ENCODE measurements at regions not wholly inside any gene's neighbourhood (a gene's known extent, or its start where the extent isn't known, plus 50 kb on each side); places are given as distances from the start of the nearest gene placed in this dataset.

- Mint-ChIP-seq H3K4me1 (ENCODE audit: low read depth, unreplicated experiment) (peaks cover 43% of the 10 kb centered on the region), H3K36me3 (ENCODE audit: insufficient read depth, unreplicated experiment) (no peaks in the 10 kb centered on the region), H3K27me3 (ENCODE audit: insufficient read depth, unreplicated experiment) (no peaks in the 10 kb centered on the region), H3K27ac (ENCODE audit: unreplicated experiment) (peak overlapping the region; percentile 32), H3K4me3 (ENCODE audit: unreplicated experiment) (peak overlapping the region; percentile 52), H3K9me3 (ENCODE audit: unreplicated experiment) (peaks cover 15% of the 10 kb centered on the region)
- ChIA-PET CTCF (no interaction called here), POLR2A (no interaction called here)
- intact Hi-C loops (cut with micrococcal nuclease; ENCODE audit: unreplicated experiment) = loop anchor here (1.0 kb wide), 1 partner anchor 12 kb away; no protein-coding TSS in a partner anchor
- H3K9me3 ChIP-seq = no peaks in the 10 kb centered on the region
- H3K27me3 ChIP-seq (replicated peaks; ENCODE audit: control insufficient read depth, insufficient read depth, low read length) = no peaks in the 10 kb centered on the region
- H3K4me3 ChIP-seq (ENCODE audit: low read depth, low read length) = no peak overlapping the region
- peaks cover 42% of the 10 kb centered on the region for H3K4me1 ChIP-seq
- TF ChIP-seq CTCF (IDR thresholded peaks at IDR 0.05; ENCODE audit: insufficient read depth in 1 of 2, low read depth in 1 of 2, low read length in 1 of 2, severe bottlenecking in 1 of 2, unreplicated experiment in 1 of 2) = no peak
- no peak for DNase-seq
- BruUV-seq (replicated peaks) = TSS peak; percentile 93
- no peaks in the 10 kb centered on the region for H3K36me3 ChIP-seq (ENCODE audit: control insufficient read depth, insufficient read depth, low read length)
These were observed 214.4 kb upstream of the IRS2 start for GRCh38 chr13:110000534-110001345.

GRCh38 chr13:109999659-110000533 is 213.5 kb upstream of the IRS2 start:
- Histone ChIP-seq H3K4me3 (ENCODE audit: low read depth, low read length) (no peak overlapping the region), H3K36me3 (ENCODE audit: control insufficient read depth, insufficient read depth, low read length) (no peaks in the 10 kb centered on the region), H3K4me1 (peaks cover 42% of the 10 kb centered on the region), H3K9me3 (no peaks in the 10 kb centered on the region), H3K27me3 (replicated peaks; ENCODE audit: control insufficient read depth, insufficient read depth, low read length) (no peaks in the 10 kb centered on the region)
- TF ChIP-seq CTCF (IDR thresholded peaks at IDR 0.05; ENCODE audit: insufficient read depth in 1 of 2, low read depth in 1 of 2, low read length in 1 of 2, severe bottlenecking in 1 of 2, unreplicated experiment in 1 of 2) = no peak
- peaks cover 20% of the 10 kb centered on the region for H3K9me3 Mint-ChIP-seq (ENCODE audit: unreplicated experiment)
- no peaks in the 10 kb centered on the region for H3K36me3 Mint-ChIP-seq (ENCODE audit: insufficient read depth, unreplicated experiment)
- intact Hi-C loops (cut with micrococcal nuclease; ENCODE audit: unreplicated experiment) = loop anchor here (1.0 kb wide), 1 partner anchor 12 kb away; no protein-coding TSS in a partner anchor
- H3K27me3 Mint-ChIP-seq (ENCODE audit: insufficient read depth, unreplicated experiment) = no peaks in the 10 kb centered on the region
- peak overlapping the region; percentile 52 for H3K4me3 Mint-ChIP-seq (ENCODE audit: unreplicated experiment)
- H3K4me1 Mint-ChIP-seq (ENCODE audit: low read depth, unreplicated experiment) = peaks cover 43% of the 10 kb centered on the region
- ChIA-PET POLR2A (no interaction called here), CTCF (interaction anchor here (0.9 kb wide), 1 partner anchor 372 kb away, joined by 3 read pairs; no protein-coding TSS in a partner anchor)
- BruUV-seq (replicated peaks) = no TSS peak
- peak overlapping the region; percentile 32 for H3K27ac Mint-ChIP-seq (ENCODE audit: unreplicated experiment)
- DNase-seq = peak; percentile 70 to 74
